ENCODE measurements at regions not wholly inside any gene's neighbourhood (a gene's known extent, or its start where the extent isn't known, plus 50 kb on each side); places are given as distances from the start of the nearest gene placed in this dataset.

- TF ChIP-seq CTCF (IDR thresholded peaks at IDR 0.05) (no peak), POLR2AphosphoS5 (IDR thresholded peaks at IDR 0.05) (no peak)
Observed at GRCh38 chr19:31602548-31602947, 253.3 kb upstream of the TSHZ3 start.
